Kidney (tissue), 13 donors: ENCODE measurements at regions not wholly inside any gene's neighbourhood (a gene's known extent, or its start where the extent isn't known, plus 50 kb on each side); places are given as distances from the start of the nearest gene placed in this dataset.
"Not testable (repeated sequence)": the region's sequence is repeated elsewhere in the genome, so short reads cannot be mapped to it uniquely, and the experiment has no call there.

ENCODE experiments used
- DNase-seq, 5 donors: peaks; one replicate each; pipeline ENCODE4 v3.0.0-alpha.2; 2013 to 2020
- FAIRE-seq: peaks from 2 replicates; lab custom pipeline; 2012; peaks lifted over from hg19 to GRCh38; lab: Jason Lieb, UNC
- H3K27ac ChIP-seq, 2 donors: one replicate each; pipeline ENCODE4 v1.7.0; 2013; ENCODE audit warnings: low read depth in 2 of 2, low read length in 2 of 2, inconsistent platforms in 1 of 2
- H3K27me3 ChIP-seq: one replicate; pipeline ENCODE4 v1.7.1; 2013; ENCODE audit warnings: low read length, inconsistent platforms; ENCODE audit not compliant: control insufficient read depth, insufficient read depth
- H3K36me3 ChIP-seq, 3 donors: one replicate each; pipeline versions ENCODE4 v1.7.0 to v1.7.1; 2013; ENCODE audit warnings: low read length in 3 of 3, control low read depth in 1 of 3, inconsistent platforms in 1 of 3; ENCODE audit not compliant: insufficient read depth in 3 of 3, control insufficient read depth in 2 of 3
- H3K4me1 ChIP-seq, 3 donors: one replicate each; pipeline versions ENCODE4 v1.7.0 to v1.7.1; 2013; ENCODE audit warnings: low read length in 3 of 3, inconsistent platforms in 1 of 3, low read depth in 1 of 3; ENCODE audit not compliant: control insufficient read depth in 2 of 3, insufficient read depth in 2 of 3
- H3K4me3 ChIP-seq, 3 donors: one replicate each; pipeline versions ENCODE4 v1.7.0 to v1.8.1; 2013; ENCODE audit warnings: low read length in 3 of 3, control low read depth in 1 of 3, inconsistent platforms in 1 of 3
- H3K9ac ChIP-seq, 3 donors: one replicate each; pipeline versions ENCODE4 v1.7.0 to v1.7.1; 2013; ENCODE audit warnings: low read length in 3 of 3, control low read depth in 1 of 3, inconsistent platforms in 1 of 3
- H3K9me3 ChIP-seq, 3 donors: one replicate each; pipeline versions ENCODE4 v1.7.0 to v1.7.1; 2013; ENCODE audit warnings: low read length in 3 of 3, control low read depth in 1 of 3, inconsistent platforms in 1 of 3; ENCODE audit not compliant: control insufficient read depth in 2 of 3, insufficient read depth in 1 of 3
- CTCF ChIP-seq: IDR thresholded peaks from 3 replicates; pipeline ENCODE4 v1.5.1; 2012; ENCODE audit warnings: mild to moderate bottlenecking, moderate library complexity, borderline replicate concordance; ENCODE audit not compliant: insufficient read depth; ENCODE audit errors: extremely low read depth
- intact Hi-C: fragments of 100-400 bp; cut with DNase I; formaldehyde crosslinking; loops from one replicate; pipeline ENCODE4 v1.11.1; 2022
- donor health status: control.
- donor health status: control.
- donor health status: control.
- donor health status: control.
- donor health status: control.
- donor health status: DM: yes; HTN: yes; CAD: no.
- donor health status: Normal renal cell carcinoma (clear cell type).

- H3K27me3 ChIP-seq, result no peaks in the 10 kb centered on the region
- H3K9me3 ChIP-seq, result no peaks in the 10 kb centered on the region
- intact Hi-C loops, result no loop called here
- TF ChIP-seq CTCF, result no peak
- H3K4me1 ChIP-seq, result no peaks in the 10 kb centered on the region
- no peak overlapping the region for H3K9ac ChIP-seq
- FAIRE-seq, result no peak
- H3K4me3 ChIP-seq, result no peak overlapping the region
- no peak for DNase-seq
- no peak overlapping the region for H3K27ac ChIP-seq
- H3K36me3 ChIP-seq, result no peaks in the 10 kb centered on the region
Observed at GRCh38 chrX:66863721-66864120, 224.8 kb upstream of the EDA2R start.

GRCh38 chrX:66833426-66833825, 194.5 kb upstream of the EDA2R start:
- no peak for TF ChIP-seq CTCF
- intact Hi-C loops, result no loop called here
- H3K27ac ChIP-seq, result no peak overlapping the region
- no peaks in the 10 kb centered on the region for H3K36me3 ChIP-seq
- no peak overlapping the region for H3K4me3 ChIP-seq
- no peaks in the 10 kb centered on the region for H3K4me1 ChIP-seq
- DNase-seq, result no peak
- no peaks in the 10 kb centered on the region for H3K27me3 ChIP-seq
- H3K9me3 ChIP-seq, result no peaks in the 10 kb centered on the region
- H3K9ac ChIP-seq, result no peak overlapping the region
- no peak for FAIRE-seq

DNA sequence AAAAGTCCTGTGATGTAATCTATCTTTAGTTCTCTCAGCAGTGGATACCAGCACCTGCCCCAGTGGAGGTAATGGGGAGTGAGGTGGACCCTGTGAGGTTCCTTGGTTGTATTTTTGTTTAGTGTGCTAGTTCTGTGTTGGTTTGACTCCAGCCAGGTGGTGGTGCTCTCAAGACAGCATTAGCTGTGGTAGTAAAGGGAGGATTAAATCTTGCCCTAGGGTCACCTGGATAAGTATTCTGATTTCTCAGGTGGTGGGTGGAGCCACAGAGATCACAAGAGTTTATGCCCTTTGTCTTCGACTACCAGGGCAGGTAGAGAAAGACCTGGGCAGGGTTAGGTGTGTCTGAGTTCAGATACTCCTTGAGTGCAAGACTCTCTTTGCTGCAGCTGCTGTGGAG, 176.3 kb upstream of the EDA2R start:
- Histone ChIP-seq H3K9me3 (no peaks in the 10 kb centered on the region), H3K9ac (no peak overlapping the region), H3K27ac (no peak overlapping the region), H3K36me3 (no peaks in the 10 kb centered on the region), H3K4me3 (no peak overlapping the region), H3K4me1 (no peaks in the 10 kb centered on the region), H3K27me3 (no peaks in the 10 kb centered on the region)
- no peak for DNase-seq
- FAIRE-seq, result no peak
- TF ChIP-seq CTCF, result no peak
- intact Hi-C loops, result no loop called here

- H3K27me3 ChIP-seq, H3K27ac ChIP-seq, H3K4me1 ChIP-seq, FAIRE-seq, intact Hi-C loops, DNase-seq, H3K9ac ChIP-seq, H3K4me3 ChIP-seq, H3K9me3 ChIP-seq, H3K36me3 ChIP-seq: not testable (repeated sequence)
Observed at GRCh38 chrX:66794514-66794913, 155.6 kb upstream of the EDA2R start.
